Mesothelial cell of epicardium (in vitro differentiated cells): ENCODE measurements at regions not wholly inside any gene's neighbourhood (a gene's known extent, or its start where the extent isn't known, plus 50 kb on each side); places are given as distances from the start of the nearest gene placed in this dataset.

Source experiments
- DNase-seq, 2 experiments: peaks; one replicate each; pipeline ENCODE4 v3.0.0; 2021; ENCODE audit warnings: low spot score in 2 of 2; ENCODE audit not compliant: unreplicated experiment in 2 of 2
- H3K27ac Mint-ChIP-seq: 2 replicates; pipeline ENCODE4 v1.8.0; 2021; ENCODE audit warnings: mixed read lengths
- H3K27me3 Mint-ChIP-seq: 2 replicates; pipeline ENCODE4 v1.8.0; 2021; ENCODE audit warnings: low read depth, mixed read lengths
- H3K36me3 Mint-ChIP-seq: 2 replicates; pipeline ENCODE4 v1.8.0; 2021; ENCODE audit warnings: mixed read lengths
- H3K4me1 Mint-ChIP-seq: 2 replicates; pipeline ENCODE4 v1.8.0; 2021; ENCODE audit warnings: mixed read lengths
- H3K4me3 Mint-ChIP-seq: 2 replicates; pipeline ENCODE4 v1.8.0; 2021; ENCODE audit warnings: mild to moderate bottlenecking, moderate library complexity, mixed read lengths
- H3K9me3 Mint-ChIP-seq: 2 replicates; pipeline ENCODE4 v1.8.0; 2021; ENCODE audit warnings: mixed read lengths
- CTCF ChIP-seq: fragments of 200-600 bp; sonication (generic); IDR thresholded peaks from one replicate; pipeline ENCODE4 v1.5.0; 2021; ENCODE audit warnings: antibody characterized with exemption; ENCODE audit not compliant: unreplicated experiment

DNA sequence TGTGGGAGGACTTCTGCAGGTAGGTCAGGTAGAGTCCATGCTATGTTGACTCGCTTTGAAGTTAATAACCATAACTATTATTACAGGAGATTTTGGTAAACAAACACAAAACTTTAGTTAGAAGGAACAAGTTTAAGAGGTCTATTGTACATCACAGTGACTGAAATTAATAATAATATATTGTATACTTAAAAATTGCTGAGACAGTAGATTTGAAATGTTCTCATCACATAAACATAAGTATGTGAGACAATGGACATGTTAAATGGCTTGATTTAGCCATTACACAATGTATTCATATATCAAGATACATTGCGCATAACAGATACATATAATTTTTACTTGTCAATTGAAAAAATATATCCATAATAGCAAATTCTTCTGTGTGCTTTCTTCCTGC lies 91.4 kb upstream of the CD53 start:
- DNase-seq: no peak

DNA sequence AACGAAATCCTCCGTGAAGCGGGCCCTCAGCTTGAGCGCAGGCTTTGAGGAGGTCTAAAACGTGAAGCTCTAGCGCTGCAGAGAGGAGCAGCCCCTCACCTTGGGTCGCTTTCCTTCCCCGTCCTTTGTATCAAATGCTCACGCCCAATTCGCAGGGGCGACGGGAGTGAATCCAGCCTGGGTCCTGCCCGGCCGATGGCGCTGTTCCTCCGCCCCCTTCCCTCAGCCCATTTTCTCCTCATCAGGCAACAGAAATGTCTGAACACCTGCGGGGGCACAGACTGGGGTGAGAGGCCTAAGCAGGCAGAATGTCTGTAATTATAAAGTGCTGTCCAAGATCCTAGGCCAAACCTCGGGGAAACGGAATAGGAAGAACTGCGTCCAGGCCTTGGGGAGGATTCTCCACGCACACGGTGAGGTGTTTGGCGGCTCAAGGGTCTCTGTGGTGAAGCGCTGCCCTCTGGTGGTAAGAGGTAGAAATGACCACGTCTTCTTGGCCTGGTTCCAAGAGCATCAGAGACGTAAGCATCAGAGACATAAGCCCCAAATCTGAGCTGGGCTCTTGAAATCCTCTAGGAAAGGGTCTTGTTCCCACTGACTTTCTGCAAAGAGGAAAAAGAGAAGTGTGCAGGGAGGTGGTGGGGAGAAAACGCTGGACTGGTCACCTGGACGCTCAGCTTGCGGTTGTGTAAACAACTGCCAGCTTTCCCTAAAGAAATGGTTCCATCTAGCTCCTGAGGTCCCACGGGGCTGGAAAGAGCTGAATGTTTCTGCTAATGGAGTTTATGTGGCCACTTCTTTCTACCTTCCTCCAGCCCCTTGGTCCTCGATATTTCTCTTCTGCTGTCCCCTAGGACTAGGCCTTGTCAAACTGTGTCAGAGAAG lies 92.1 kb upstream of the CD53 start:
- peak; percentile 87 for TF ChIP-seq CTCF
- Mint-ChIP-seq H3K27me3 (peaks cover 43% of the 10 kb centered on the region), H3K27ac (no peak overlapping the region), H3K4me3 (no peak overlapping the region), H3K4me1 (no peaks in the 10 kb centered on the region), H3K9me3 (no peaks in the 10 kb centered on the region), H3K36me3 (no peaks in the 10 kb centered on the region)
- peak; percentile 34 to 78 for DNase-seq

More for the DNA sequence above, 91.4 kb upstream of the CD53 start:
- no peaks in the 10 kb centered on the region for H3K36me3 Mint-ChIP-seq
- no peak overlapping the region for H3K4me3 Mint-ChIP-seq
- H3K27me3 Mint-ChIP-seq: peaks cover 43% of the 10 kb centered on the region
- no peak overlapping the region for H3K27ac Mint-ChIP-seq
- no peaks in the 10 kb centered on the region for H3K4me1 Mint-ChIP-seq
- no peaks in the 10 kb centered on the region for H3K9me3 Mint-ChIP-seq
- no peak for TF ChIP-seq CTCF

DNA sequence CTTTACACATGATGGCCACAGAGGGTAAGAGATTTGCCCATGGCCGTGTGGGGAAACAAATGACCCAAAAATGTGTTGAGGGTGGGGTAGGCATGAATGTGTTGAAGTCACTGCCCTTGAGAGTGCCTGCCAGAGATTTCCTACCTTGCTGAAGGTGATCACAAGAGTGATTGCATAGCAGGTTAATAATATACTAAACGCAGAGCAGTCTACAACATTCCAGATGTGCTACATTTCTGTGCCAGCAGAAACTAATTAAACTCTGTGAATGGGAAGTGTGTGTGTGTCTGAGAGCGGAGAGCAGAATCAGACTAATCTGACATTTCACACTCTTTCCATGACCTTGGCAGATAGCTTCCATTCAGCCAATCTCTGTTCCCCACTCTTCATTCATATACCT lies 93.3 kb upstream of the CD53 start:
- DNase-seq: no peak
- Mint-ChIP-seq H3K27ac (no peak overlapping the region), H3K4me1 (no peaks in the 10 kb centered on the region), H3K9me3 (no peaks in the 10 kb centered on the region), H3K36me3 (no peaks in the 10 kb centered on the region), H3K4me3 (no peak overlapping the region), H3K27me3 (peaks cover 38% of the 10 kb centered on the region)
- TF ChIP-seq CTCF: no peak

- H3K4me3 Mint-ChIP-seq: no peak overlapping the region
Measured at GRCh38 chr1:110778821-110779220, 94.1 kb upstream of the CD53 start.

DNA sequence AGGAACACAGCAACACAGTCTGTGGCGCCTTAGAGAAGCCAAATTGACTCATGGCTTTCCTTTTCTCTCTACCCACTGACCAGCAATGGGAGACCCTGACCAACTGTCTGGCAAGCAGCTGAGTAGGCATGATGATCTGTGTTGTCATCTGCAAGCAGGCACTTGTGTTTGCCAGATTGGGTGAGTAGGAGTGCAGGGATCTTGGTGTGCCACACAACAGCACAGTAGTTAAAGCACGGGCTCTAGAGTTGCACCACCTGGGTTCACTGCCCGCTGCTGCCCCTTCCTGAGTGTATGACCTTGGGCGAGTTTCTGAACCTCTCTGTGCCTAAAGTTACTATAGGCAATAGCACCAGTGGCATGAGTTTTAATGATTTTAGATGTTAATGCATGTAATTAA lies 95.7 kb upstream of the CD53 start:
- Mint-ChIP-seq H3K36me3 (no peaks in the 10 kb centered on the region), H3K9me3 (no peaks in the 10 kb centered on the region), H3K27me3 (peaks cover 33% of the 10 kb centered on the region), H3K27ac (no peak overlapping the region), H3K4me1 (no peaks in the 10 kb centered on the region), H3K4me3 (no peak overlapping the region)
- no peak for TF ChIP-seq CTCF
- no peak for DNase-seq

More at GRCh38 chr1:110778821-110779220, 94.1 kb upstream of the CD53 start:
- Mint-ChIP-seq H3K4me1 (no peaks in the 10 kb centered on the region), H3K27ac (no peak overlapping the region), H3K27me3 (peaks cover 33% of the 10 kb centered on the region), H3K9me3 (no peaks in the 10 kb centered on the region), H3K36me3 (no peaks in the 10 kb centered on the region)
- DNase-seq: no peak
- TF ChIP-seq CTCF: no peak
